HepG2 (cell line): ENCODE measurements at regions not wholly inside any gene's neighbourhood (a gene's known extent, or its start where the extent isn't known, plus 50 kb on each side); places are given as distances from the start of the nearest gene placed in this dataset.

ENCODE experiments used
- ATAC-seq: fragments of 200-7000 bp; cut with Tn5 transposase; 3 replicates; pipeline ENCODE4 v1.9.1; 2020; ENCODE audit warnings: mild to moderate bottlenecking, moderate library complexity
- BruUV-seq: library from RNA; stranded (reverse); fragments of 400-500 nt; replicated peaks from 2 replicates; lab custom pipeline; 2021; lab: Mats Ljungman, UMichigan
- CTCF ChIA-PET: fragments of 300-600 bp; formaldehyde crosslinking; extraction: SDS; loops from one replicate; lab custom pipeline; 2021; ENCODE audit warnings: low total read pairs, inconsistent platforms, low intra/inter-chr PET ratio; lab: Yijun Ruan, JAX
- POLR2A ChIA-PET: fragments of 350-600 bp; sonication (Branson Sonifier 250); formaldehyde crosslinking; loops from one replicate; lab custom pipeline; 2020; ENCODE audit warnings: antibody characterized with exemption, inconsistent platforms; lab: Yijun Ruan, JAX
- DNase-seq: peaks from one replicate; pipeline ENCODE4 v3.0.0-alpha.2; 2015; ENCODE audit warnings: low spot score
- FAIRE-seq: peaks from 3 replicates; lab custom pipeline; 2011; peaks lifted over from hg19 to GRCh38; lab: Jason Lieb, UNC
- H2AFZ ChIP-seq: one replicate; pipeline ENCODE4 v1.6.1; 2011; ENCODE audit warnings: low read length, inconsistent platforms
- H3K27ac ChIP-seq: fragments of 300-600 bp; 3 replicates; pipeline ENCODE4 v1.8.0; 2011; ENCODE audit warnings: mixed run types, mild to moderate bottlenecking, mixed read lengths, low read length, inconsistent platforms; ENCODE audit not compliant: insufficient read depth; ENCODE audit errors: extremely low read length
- H3K27me3 ChIP-seq, 2 experiments: fragments of 200-600 bp in 1 of 2; 2 replicates in 1 of 2; 3 replicates in 1 of 2; pipeline versions ENCODE4 v1.6.0 to v1.8.0; 2011; ENCODE audit warnings: low read length in 2 of 2, mild to moderate bottlenecking in 2 of 2, moderate library complexity in 2 of 2, inconsistent platforms in 1 of 2; ENCODE audit not compliant: insufficient read depth in 2 of 2, control insufficient read depth in 1 of 2
- H3K36me3 ChIP-seq, 2 experiments: fragments of 200-600 bp in 1 of 2; replicated peaks in 1 of 2; 2 replicates in 1 of 2; 3 replicates in 1 of 2; pipeline versions ENCODE4 v1.5.1 to v1.8.0; 2011; ENCODE audit warnings: low read length in 2 of 2, inconsistent platforms in 1 of 2; ENCODE audit not compliant: insufficient read depth in 2 of 2, control insufficient read depth in 1 of 2
- H3K4me1 ChIP-seq: 2 replicates; pipeline ENCODE4 v1.5.1; 2012; ENCODE audit warnings: low read length, inconsistent platforms; ENCODE audit not compliant: insufficient read depth
- H3K4me2 ChIP-seq: 2 replicates; pipeline ENCODE4 v1.6.0; 2011; ENCODE audit warnings: low read depth, low read length, inconsistent platforms
- H3K4me3 ChIP-seq, 3 experiments: fragments of 200-600 bp in 1 of 3; sonication (generic), shearing (Covaris generic) in 1 of 3; replicated peaks in 1 of 3; 2 replicates each; pipeline ENCODE4 v1.5.1; 2011 to 2016; ENCODE audit warnings: low read length in 3 of 3, inconsistent platforms in 2 of 3, low read depth in 2 of 3, mild to moderate bottlenecking in 2 of 3, control low read depth in 1 of 3, mixed read lengths in 1 of 3; ENCODE audit not compliant: insufficient read depth in 1 of 3
- H3K79me2 ChIP-seq: one replicate; pipeline ENCODE4 v1.6.1; 2011; ENCODE audit warnings: low read length, inconsistent platforms; ENCODE audit not compliant: insufficient read depth
- H3K9ac ChIP-seq: 2 replicates; pipeline ENCODE4 v1.6.0; 2011; ENCODE audit warnings: mild to moderate bottlenecking, low read depth, low read length, inconsistent platforms; ENCODE audit not compliant: insufficient read depth
- H3K9me3 ChIP-seq: 2 replicates; pipeline ENCODE4 v1.5.1; 2012; ENCODE audit warnings: mild to moderate bottlenecking, low read length
- H4K20me1 ChIP-seq: 2 replicates; pipeline ENCODE4 v1.6.0; 2011; ENCODE audit warnings: inconsistent platforms, mild to moderate bottlenecking, low read length, moderate library complexity; ENCODE audit not compliant: insufficient read depth
- AGO2 ChIP-seq: fragments of 200-400 bp; formaldehyde crosslinking; optimal IDR thresholded peaks from 2 replicates; pipeline ENCODE3; 2017; ENCODE audit warnings: mild to moderate bottlenecking, low read depth, low read length, moderate library complexity
- ARID3A ChIP-seq: IDR thresholded peaks from 2 replicates; pipeline ENCODE4 v1.6.1; 2012; ENCODE audit warnings: low read depth, low read length, improper control_type of control experiment
- HNF4G ChIP-seq, 2 experiments: sonication (generic) in 1 of 2; formaldehyde crosslinking in 1 of 2; IDR thresholded peaks; 2 replicates each; pipeline versions ENCODE4 v1.4.0 to v1.6.1; 2011 to 2020; ENCODE audit warnings: borderline replicate concordance in 2 of 2, low read depth in 2 of 2, mild to moderate bottlenecking in 2 of 2, low read length in 1 of 2, missing genetic modification reagents in 1 of 2, moderate library complexity in 1 of 2
- RBFOX2 ChIP-seq: fragments of 200-400 bp; formaldehyde crosslinking; IDR thresholded peaks from 2 replicates; pipeline ENCODE4 v1.6.1; 2017; ENCODE audit warnings: low read depth, mild to moderate bottlenecking, low read length
- RBM22 ChIP-seq: fragments of 200-400 bp; formaldehyde crosslinking; optimal IDR thresholded peaks from 2 replicates; pipeline ENCODE3; 2017; ENCODE audit warnings: mild to moderate bottlenecking, low read length, moderate library complexity
- SIN3A ChIP-seq: IDR thresholded peaks from 2 replicates; pipeline ENCODE4 v1.6.1; 2011; ENCODE audit warnings: low read depth, mild to moderate bottlenecking, control low read depth, low read length, borderline replicate concordance
- TBP ChIP-seq: sonication (generic); formaldehyde crosslinking; IDR thresholded peaks from 2 replicates; pipeline ENCODE4 v1.5.0; 2020; ENCODE audit warnings: missing genetic modification reagents
- TRIM24 ChIP-seq: sonication (generic); formaldehyde crosslinking; IDR thresholded peaks from 2 replicates; pipeline ENCODE4 v1.8.0; 2022; ENCODE audit warnings: mild to moderate bottlenecking, missing genetic modification reagents
- ZBTB1 ChIP-seq: sonication (generic); formaldehyde crosslinking; IDR thresholded peaks from 2 replicates; pipeline ENCODE4 v1.4.0; 2020; ENCODE audit warnings: missing genetic modification reagents, borderline replicate concordance
- ZMYM2 ChIP-seq: sonication (generic); formaldehyde crosslinking; IDR thresholded peaks from 2 replicates; pipeline ENCODE4 v1.8.0; 2022; ENCODE audit warnings: mild to moderate bottlenecking, missing genetic modification reagents
- ZNF256 ChIP-seq: sonication (generic); formaldehyde crosslinking; conservative IDR thresholded peaks from 2 replicates; pipeline ENCODE4 v1.4.0; 2020; ENCODE audit warnings: missing genetic modification reagents
- ZNF430 ChIP-seq: sonication (generic); formaldehyde crosslinking; IDR thresholded peaks from 2 replicates; pipeline ENCODE4 v1.9.0; 2021; ENCODE audit warnings: mild to moderate bottlenecking, missing genetic modification reagents
- ZNF510 ChIP-seq: sonication (generic); formaldehyde crosslinking; IDR thresholded peaks from 2 replicates; pipeline ENCODE4 v1.4.0; 2020; ENCODE audit warnings: low read depth, mild to moderate bottlenecking, missing genetic modification reagents
- ZNF576 ChIP-seq: sonication (generic); formaldehyde crosslinking; IDR thresholded peaks from 2 replicates; pipeline ENCODE4 v1.4.0; 2020; ENCODE audit warnings: mild to moderate bottlenecking, missing genetic modification reagents
- WGBS: methylation state at CpG from one replicate; pipeline ENCODE4 v1.1.6; 2017; ENCODE audit warnings: low lambda C conversion rate; 5-methylcytosine and 5-hydroxymethylcytosine counted together
- in situ Hi-C: cut with HindIII; loops from 2 replicates; pipeline ENCODE4 v1.10.0; 2017; ENCODE audit warnings: low pct_unique_long_range_greater_than_20kb; ENCODE audit not compliant: extremely low pct_ligation_motif_present
- intact Hi-C: fragments of 100-400 bp; cut with micrococcal nuclease; formaldehyde crosslinking; loops from one replicate; pipeline ENCODE4 v1.10.0; 2022; ENCODE audit not compliant: unreplicated experiment
- TF ChIP-seq, protein P1 (sequence below): sonication (generic); formaldehyde crosslinking; IDR thresholded peaks from 2 replicates; pipeline ENCODE4 v1.8.0; 2022; ENCODE audit warnings: missing genetic modification reagents, mild to moderate bottlenecking, borderline replicate concordance

- CTCF ChIA-PET: no interaction called here
- Histone ChIP-seq H3K36me3 (no peaks in the 10 kb centered on the region), H3K4me2 (no peak overlapping the region), H3K4me3 (no peak overlapping the region), H4K20me1 (no peaks in the 10 kb centered on the region), H3K9me3 (no peaks in the 10 kb centered on the region), H3K27me3 (no peaks in the 10 kb centered on the region), H3K27ac (no peak overlapping the region), H2AFZ (no peak overlapping the region), H3K9ac (no peak overlapping the region), H3K79me2 (no peaks in the 10 kb centered on the region), H3K4me1 (no peaks in the 10 kb centered on the region)
- FAIRE-seq: no peak
- no TSS peak for BruUV-seq
- intact Hi-C loops: no loop called here
- ATAC-seq: no peak
- TF ChIP-seq RBFOX2: no peak
- POLR2A ChIA-PET: no interaction called here
- WGBS: 0% methylated on average over 1 of the region's 1 CpG
- in situ Hi-C loops: no loop called here
- no peak for DNase-seq
Observed at GRCh38 chr10:109770663-109771062, 152.6 kb downstream of the XPNPEP1 start.

DNA sequence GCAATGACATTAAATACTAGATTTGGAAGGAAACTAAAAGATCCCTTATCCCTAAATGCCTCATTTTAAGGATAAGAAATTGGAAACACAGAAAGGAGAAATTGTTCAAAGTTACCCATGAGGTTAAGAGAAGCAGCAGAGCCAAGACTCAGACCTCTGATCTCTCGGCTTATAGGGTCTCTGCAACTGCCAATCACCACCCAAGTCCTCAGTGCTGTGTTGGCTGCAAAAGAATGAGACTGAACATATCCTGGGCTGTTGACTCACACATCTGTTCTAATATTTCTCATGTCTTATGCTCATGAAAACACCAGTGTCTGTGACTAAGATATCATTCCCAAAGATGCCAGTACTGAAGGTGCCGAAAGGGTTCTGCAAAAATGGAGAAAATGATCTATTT lies 153.3 kb downstream of the XPNPEP1 start:
- DNase-seq: no peak
- no peaks in the 10 kb centered on the region for H3K4me1 ChIP-seq
- ATAC-seq: no peak
- BruUV-seq: no TSS peak
- no peak overlapping the region for H3K27ac ChIP-seq
- H3K79me2 ChIP-seq: no peaks in the 10 kb centered on the region
- H3K4me3 ChIP-seq: no peak overlapping the region
- H3K4me2 ChIP-seq: no peak overlapping the region
- no peaks in the 10 kb centered on the region for H3K9me3 ChIP-seq
- no peaks in the 10 kb centered on the region for H4K20me1 ChIP-seq
- intact Hi-C loops: no loop called here
- H3K9ac ChIP-seq: no peak overlapping the region
- CTCF ChIA-PET: no interaction called here
- POLR2A ChIA-PET: no interaction called here
- H3K36me3 ChIP-seq: no peaks in the 10 kb centered on the region
- no peaks in the 10 kb centered on the region for H3K27me3 ChIP-seq
- FAIRE-seq: no peak
- H2AFZ ChIP-seq: no peak overlapping the region
- WGBS: 6% methylated on average over 2 of the region's 2 CpGs
- in situ Hi-C loops: no loop called here
- TF ChIP-seq HNF4G (IDR thresholded peaks at IDR 0.05; ENCODE audit: borderline replicate concordance, low read depth, low read length) (no peak), HNF4G (CRISPR knock-in tag; IDR thresholded peaks at IDR 0.05; ENCODE audit: borderline replicate concordance, low read depth) (no peak), ZNF430 (CRISPR knock-in tag) (no peak), TBP (CRISPR knock-in tag) (no peak), AGO2 (no peak), ZMYM2 (CRISPR knock-in tag) (no peak), ARID3A (no peak), ZBTB1 (CRISPR knock-in tag) (no peak), SIN3A (no peak), ZNF256 (CRISPR knock-in tag) (no peak), TRIM24 (CRISPR knock-in tag) (no peak), RBM22 (no peak), ZNF510 (CRISPR knock-in tag) (no peak), ZNF576 (CRISPR knock-in tag) (no peak)
- TF ChIP-seq, protein P1, sequence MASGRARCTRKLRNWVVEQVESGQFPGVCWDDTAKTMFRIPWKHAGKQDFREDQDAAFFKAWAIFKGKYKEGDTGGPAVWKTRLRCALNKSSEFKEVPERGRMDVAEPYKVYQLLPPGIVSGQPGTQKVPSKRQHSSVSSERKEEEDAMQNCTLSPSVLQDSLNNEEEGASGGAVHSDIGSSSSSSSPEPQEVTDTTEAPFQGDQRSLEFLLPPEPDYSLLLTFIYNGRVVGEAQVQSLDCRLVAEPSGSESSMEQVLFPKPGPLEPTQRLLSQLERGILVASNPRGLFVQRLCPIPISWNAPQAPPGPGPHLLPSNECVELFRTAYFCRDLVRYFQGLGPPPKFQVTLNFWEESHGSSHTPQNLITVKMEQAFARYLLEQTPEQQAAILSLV (CRISPR knock-in tag): no peak
